ENCODE measurements at regions not wholly inside any gene's neighbourhood (a gene's known extent, or its start where the extent isn't known, plus 50 kb on each side); places are given as distances from the start of the nearest gene placed in this dataset.
"Not testable (repeated sequence)": the region's sequence is repeated elsewhere in the genome, so short reads cannot be mapped to it uniquely, and the experiment has no call there.

- in situ Hi-C loops (cut with HindIII; ENCODE audit: low sequenced_read_pairs) = no loop called here
- DNase-seq (ENCODE audit: low spot score) = no peak
Observed at GRCh38 chr3:74039105-74039504, 414.4 kb upstream of the PDZRN3 start.

- no peak for DNase-seq (ENCODE audit: low spot score)
- in situ Hi-C loops (cut with HindIII; ENCODE audit: low sequenced_read_pairs) = no loop called here
Observed at GRCh38 chr3:74036568-74036967, 411.8 kb upstream of the PDZRN3 start.

DNA sequence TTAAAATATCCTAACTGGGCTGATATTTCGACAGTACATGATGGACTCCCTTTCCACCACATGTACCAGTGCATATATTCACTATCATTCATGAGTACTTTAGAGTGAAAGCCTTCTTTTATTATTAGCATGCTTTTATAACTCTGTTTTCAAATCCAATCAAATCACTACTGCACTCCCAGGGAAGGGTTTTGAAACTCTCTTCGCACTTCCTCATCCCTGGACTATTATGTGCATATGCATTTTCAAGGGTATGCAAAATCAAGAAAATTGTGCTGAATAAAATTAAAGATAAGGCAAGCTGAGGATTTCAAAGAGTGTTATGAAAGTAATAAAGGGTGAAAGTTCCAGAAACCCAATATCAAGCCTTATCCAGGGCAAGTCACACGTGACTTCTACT, 411.4 kb upstream of the PDZRN3 start:
- DNase-seq (ENCODE audit: low spot score) = no peak
- in situ Hi-C loops (cut with HindIII; ENCODE audit: low sequenced_read_pairs) = no loop called here

DNA sequence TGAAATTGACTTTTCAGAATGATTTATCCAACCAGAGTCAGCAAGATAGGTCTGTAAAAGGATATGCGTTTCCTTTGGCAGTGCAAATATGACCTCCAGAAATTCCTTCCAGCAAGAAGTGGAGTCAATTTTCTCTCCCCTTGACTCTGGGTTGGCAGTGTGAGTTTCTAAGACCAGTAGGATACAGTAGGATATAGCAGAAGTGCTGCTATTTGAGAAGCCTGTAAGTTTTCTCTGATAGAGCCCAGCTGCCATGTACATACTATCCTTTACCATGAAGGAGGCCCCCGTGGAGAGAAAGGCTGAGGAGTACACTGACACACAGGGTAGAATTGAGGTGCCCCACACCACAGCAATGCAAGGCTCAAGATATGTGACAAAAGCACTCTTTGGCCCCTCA, 409.1 kb upstream of the PDZRN3 start:
- DNase-seq (ENCODE audit: low spot score) = no peak
- in situ Hi-C loops (cut with HindIII; ENCODE audit: low sequenced_read_pairs) = no loop called here

- no peak for DNase-seq (ENCODE audit: low spot score)
- in situ Hi-C loops (cut with HindIII; ENCODE audit: low sequenced_read_pairs) = no loop called here
Observed at GRCh38 chr3:74033381-74033780, 408.6 kb upstream of the PDZRN3 start.

- in situ Hi-C loops (cut with HindIII; ENCODE audit: low sequenced_read_pairs) = no loop called here
- no peak for DNase-seq (ENCODE audit: low spot score)
Observed at GRCh38 chr3:74027121-74027520, 402.4 kb upstream of the PDZRN3 start.

DNA sequence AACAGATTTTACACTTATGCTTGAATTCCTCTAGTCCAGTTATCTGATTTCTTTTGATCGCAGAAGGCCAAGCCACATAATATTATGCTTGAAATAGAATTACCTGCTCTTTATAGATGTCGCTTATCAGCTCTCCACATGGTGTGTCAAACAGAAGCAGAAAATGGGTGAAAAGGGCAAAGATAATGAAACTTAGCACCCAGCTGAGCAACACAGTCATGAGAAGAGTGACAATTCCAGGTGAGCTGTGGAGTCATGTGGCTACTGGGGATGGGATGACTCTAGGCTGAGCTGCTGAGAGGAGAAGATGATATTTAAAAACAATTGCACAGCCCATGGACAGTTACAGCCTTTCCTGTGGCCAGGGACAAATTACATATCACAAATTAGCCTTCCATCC, 398.7 kb upstream of the PDZRN3 start:
- in situ Hi-C loops (cut with HindIII; ENCODE audit: low sequenced_read_pairs) = no loop called here
- no peak for DNase-seq (ENCODE audit: low spot score)

DNA sequence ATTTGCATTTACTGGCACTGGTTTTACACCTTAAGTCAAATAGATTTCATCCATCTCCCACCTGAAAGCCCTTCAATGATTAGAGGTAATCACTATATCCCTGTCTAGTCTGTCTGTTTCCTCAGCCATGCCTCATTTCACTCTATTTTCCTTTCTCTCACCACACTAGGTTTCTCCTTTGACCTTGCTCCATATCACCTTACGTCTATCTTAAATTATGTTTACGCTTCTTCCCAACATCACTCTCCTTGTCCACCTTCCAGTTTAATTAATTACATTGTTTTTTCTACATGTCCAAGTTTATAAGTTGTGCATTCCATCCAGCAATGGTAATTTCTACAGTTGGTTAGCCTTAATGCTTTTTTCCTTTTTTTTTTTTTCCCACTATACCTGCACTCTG, 396.7 kb upstream of the PDZRN3 start:
- no peak for DNase-seq (ENCODE audit: low spot score)
- in situ Hi-C loops (cut with HindIII; ENCODE audit: low sequenced_read_pairs) = no loop called here

- in situ Hi-C loops (cut with HindIII; ENCODE audit: low sequenced_read_pairs) = no loop called here
- DNase-seq (ENCODE audit: low spot score) = no peak
Observed at GRCh38 chr3:74009961-74010844, 385.5 kb upstream of the PDZRN3 start.

- no peak for DNase-seq (ENCODE audit: low spot score)
- in situ Hi-C loops (cut with HindIII; ENCODE audit: low sequenced_read_pairs) = no loop called here
Observed at GRCh38 chr3:74004386-74004785, 379.6 kb upstream of the PDZRN3 start.

DNA sequence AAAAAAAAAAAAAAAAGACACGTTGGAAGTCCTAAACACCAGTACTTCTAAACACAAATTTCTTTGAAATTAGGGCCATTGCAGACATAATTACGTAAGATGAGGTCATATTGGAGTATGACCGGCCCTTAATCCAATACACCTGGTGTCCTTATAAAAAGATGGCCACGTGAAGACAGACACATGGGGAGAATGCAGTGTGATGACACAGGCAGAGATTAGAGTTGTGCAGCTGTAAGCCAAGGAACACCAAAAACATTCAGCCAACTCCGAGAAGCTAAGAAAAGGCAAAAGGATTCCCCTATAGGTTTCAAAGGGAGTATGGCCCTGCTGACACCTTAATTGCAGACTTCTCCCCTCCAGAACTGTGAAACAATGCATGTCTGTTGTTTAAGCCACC, 379.0 kb upstream of the PDZRN3 start:
- DNase-seq (ENCODE audit: low spot score) = no peak
- in situ Hi-C loops (cut with HindIII; ENCODE audit: low sequenced_read_pairs) = no loop called here

GRCh38 chr3:74001436-74001835, 376.7 kb upstream of the PDZRN3 start:
- no peak for DNase-seq (ENCODE audit: low spot score)

GRCh38 chr3:74000725-74001124, 376.0 kb upstream of the PDZRN3 start:
- in situ Hi-C loops (cut with HindIII; ENCODE audit: low sequenced_read_pairs) = no loop called here
- DNase-seq (ENCODE audit: low spot score) = no peak

More at GRCh38 chr3:74001436-74001835, 376.7 kb upstream of the PDZRN3 start:
- in situ Hi-C loops (cut with HindIII; ENCODE audit: low sequenced_read_pairs) = no loop called here

- DNase-seq (ENCODE audit: low spot score) = peak; percentile 12
- in situ Hi-C loops (cut with HindIII; ENCODE audit: low sequenced_read_pairs) = no loop called here
Observed at GRCh38 chr3:73999501-73999900, 374.8 kb upstream of the PDZRN3 start.

- DNase-seq (ENCODE audit: low spot score); in situ Hi-C loops (cut with HindIII; ENCODE audit: low sequenced_read_pairs): not testable (repeated sequence)
Observed at GRCh38 chr3:73990691-73991090, 365.9 kb upstream of the PDZRN3 start.

GRCh38 chr3:73966733-73967132, 342.0 kb upstream of the PDZRN3 start:
- in situ Hi-C loops (cut with HindIII; ENCODE audit: low sequenced_read_pairs) = no loop called here
- no peak for DNase-seq (ENCODE audit: low spot score)

DNA sequence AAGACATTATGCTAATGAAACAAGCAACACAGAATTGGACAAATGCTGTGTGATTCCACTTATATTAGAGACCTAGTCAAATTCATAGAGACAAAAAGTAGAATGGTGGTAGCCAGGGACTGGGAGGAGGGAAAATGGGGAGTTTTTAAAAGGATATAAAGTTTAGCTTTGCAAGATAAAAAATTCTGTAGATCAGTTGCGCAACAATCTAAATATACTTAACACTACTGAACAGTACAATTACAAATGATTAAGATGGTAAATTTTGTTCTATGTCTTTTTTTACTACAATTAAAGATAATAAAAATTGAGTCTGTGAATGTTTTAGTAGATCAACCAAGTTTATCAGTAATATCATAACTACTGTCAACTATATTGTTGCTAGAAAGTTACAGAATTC, 340.1 kb upstream of the PDZRN3 start:
- in situ Hi-C loops (cut with HindIII; ENCODE audit: low sequenced_read_pairs) = no loop called here

DNA sequence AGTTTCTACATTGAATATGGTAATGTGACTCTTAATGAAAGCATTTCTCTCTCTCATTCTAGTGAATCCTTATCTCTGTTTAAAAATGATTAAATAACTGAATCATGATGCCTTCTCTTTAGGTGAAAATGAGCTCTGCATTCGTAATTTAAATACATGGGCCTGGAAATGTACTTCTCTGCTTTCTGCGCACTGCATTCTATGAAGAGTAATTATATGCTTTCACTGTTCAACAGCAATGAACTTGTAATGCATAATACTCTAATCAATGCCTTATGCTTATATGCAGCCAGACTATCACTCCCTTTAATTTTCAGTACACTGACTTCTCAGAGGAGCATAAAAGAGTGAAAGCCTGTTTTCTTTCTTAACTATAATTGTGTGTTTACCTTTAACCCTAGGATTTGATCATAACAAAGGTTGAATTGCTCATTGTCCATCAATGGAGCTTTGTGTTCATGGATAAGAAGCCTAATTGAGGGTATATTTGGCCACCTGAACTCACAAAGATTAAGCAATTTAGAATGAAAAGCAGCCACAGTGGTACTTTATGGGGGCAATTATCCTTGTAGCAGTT, 330.8 kb upstream of the PDZRN3 start:
- no peak for DNase-seq (ENCODE audit: low spot score)
- in situ Hi-C loops (cut with HindIII; ENCODE audit: low sequenced_read_pairs) = no loop called here

More for the DNA sequence above, 340.1 kb upstream of the PDZRN3 start:
- no peak for DNase-seq (ENCODE audit: low spot score)

- no peak for DNase-seq (ENCODE audit: low spot score)
- in situ Hi-C loops (cut with HindIII; ENCODE audit: low sequenced_read_pairs) = no loop called here
Observed at GRCh38 chr3:73954506-73954905, 329.8 kb upstream of the PDZRN3 start.

DNA sequence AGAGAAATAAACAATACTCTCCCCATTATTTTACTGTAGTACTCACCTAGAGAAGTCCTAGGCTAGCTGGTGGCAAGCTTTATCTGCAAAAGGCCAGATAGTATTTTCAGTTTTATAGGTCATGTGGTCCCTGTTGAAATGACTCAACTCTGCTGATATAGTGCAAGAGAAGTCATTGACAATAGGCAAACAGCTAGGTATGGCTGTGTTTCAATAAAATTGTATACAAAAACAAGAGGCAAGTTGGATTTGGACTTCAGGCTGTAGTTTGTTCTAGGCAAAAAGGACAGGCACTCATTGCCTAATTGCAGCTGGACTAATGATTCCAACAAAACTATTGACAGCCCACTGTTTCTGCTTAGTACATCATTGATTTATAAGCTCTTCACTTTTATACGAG, 328.0 kb upstream of the PDZRN3 start:
- DNase-seq (ENCODE audit: low spot score) = no peak
- in situ Hi-C loops (cut with HindIII; ENCODE audit: low sequenced_read_pairs) = no loop called here

Measured in G401 (cell line).